NCI-H510A treated with DMSO at 0.1 percent for 48 hours (cell line): ENCODE measurements at regions not wholly inside any gene's neighbourhood (a gene's known extent, or its start where the extent isn't known, plus 50 kb on each side); places are given as distances from the start of the nearest gene placed in this dataset.

Experiments
- DNase-seq: peaks from one replicate; lab custom pipeline; 2025; lab: John Stamatoyannopoulos, UW

- no peak for DNase-seq
Measured at GRCh38 chr10:62710182-62710581, 94.3 kb upstream of the ADO start.

- no peak for DNase-seq
Measured at GRCh38 chr10:62715383-62715782, 89.1 kb upstream of the ADO start.

GRCh38 chr10:62718585-62718984 is 85.9 kb upstream of the ADO start:
- no peak for DNase-seq

DNA sequence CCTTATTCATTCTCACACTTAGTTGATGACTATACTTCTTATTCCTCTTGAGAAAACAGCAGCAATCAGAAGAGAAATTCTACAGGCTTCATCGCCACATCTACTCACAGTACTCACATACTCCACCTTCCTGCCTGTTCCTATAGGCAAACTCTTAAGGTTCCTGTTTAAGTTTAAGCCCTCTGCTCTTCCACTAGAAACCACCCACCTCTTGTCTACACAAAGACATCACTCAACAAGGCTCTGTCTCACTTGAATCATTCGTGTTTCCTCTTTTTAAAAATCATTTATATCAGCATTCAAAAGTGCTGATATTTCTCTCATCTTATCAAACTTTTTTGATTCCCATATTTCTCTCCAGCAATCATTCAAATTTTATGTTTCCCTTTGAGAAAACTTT is 85.5 kb upstream of the ADO start:
- DNase-seq: no peak

DNA sequence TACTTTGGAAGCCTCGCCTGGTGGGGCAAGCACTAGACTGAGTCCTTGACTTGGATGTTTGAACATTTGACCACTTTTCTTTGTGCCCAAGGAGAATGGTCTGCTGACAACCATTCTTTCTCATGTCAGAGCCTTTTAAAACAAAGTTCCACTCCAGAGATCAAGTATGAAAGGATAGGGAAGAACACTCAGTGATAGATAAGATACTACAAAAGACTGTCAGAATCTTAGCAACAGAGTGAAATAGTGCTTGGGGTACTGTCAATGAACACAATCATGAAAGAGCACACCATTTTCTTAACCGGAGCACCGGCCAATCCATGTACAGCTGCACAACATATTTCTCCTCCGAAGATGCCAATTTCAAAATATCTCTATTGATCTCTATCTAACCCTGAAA is 82.8 kb upstream of the ADO start:
- DNase-seq: no peak

DNA sequence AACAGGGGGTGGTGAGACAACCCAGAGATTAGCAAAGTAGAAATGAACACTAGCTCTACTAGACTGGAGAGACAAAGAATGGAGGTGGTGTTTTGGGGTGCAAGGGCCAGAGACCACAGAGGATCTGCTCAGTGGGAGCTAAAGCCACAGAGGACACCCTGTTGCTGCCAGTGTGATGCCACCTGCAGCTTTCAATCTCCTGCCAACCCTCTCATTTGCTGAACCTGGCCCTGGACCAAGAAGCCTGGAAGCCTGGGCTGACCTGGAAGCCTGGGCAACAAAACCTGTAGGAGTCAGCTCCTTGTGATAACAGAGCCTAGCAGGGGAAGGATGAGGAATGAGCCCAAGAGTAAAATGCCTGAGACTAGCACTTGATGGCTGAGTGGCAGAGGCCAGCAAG is 81.1 kb upstream of the ADO start:
- no peak for DNase-seq

GRCh38 chr10:62724465-62724864 is 80.1 kb upstream of the ADO start:
- DNase-seq: no peak

DNA sequence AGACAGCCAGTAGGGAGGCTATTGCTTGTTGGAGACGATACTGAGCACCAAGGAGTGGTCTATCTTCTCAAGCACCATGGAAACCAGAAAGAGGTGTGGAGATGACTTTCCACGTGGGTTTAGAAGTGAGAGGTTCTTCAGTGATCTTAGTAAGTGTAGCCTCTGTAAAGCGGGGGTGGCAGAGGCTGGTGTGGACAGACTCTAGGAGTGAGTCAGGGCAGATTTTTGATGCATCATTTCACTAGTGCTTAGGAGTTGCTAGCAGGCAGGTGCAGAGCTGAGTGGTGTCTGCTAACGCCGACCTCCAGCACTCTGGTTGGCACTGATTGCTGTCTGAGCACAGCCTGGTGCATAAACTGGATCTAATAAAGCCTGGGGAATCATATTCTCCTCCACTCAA is 78.4 kb upstream of the ADO start:
- DNase-seq: no peak

- no peak for DNase-seq
Measured at GRCh38 chr10:62726638-62727037, 77.9 kb upstream of the ADO start.

GRCh38 chr10:62727934-62728333 is 76.6 kb upstream of the ADO start:
- DNase-seq: no peak

DNA sequence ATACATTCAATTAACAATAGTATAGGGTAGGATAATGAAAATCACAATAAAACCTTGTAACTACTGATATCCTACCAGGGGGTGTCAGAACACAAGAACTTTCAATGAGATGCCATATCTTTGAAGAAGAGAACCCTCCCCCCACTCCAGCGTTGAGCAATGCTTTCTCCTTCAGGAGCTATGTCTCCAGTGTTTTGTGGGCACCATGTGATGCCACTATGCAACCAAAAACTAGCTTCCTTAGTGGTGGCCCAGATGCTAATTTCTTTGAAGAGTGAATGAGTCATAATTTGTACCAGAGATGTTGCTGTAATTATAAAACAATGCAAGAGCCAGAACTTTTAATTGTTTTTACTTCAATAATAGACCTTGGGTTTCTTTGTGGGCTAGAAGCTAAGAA is 76.0 kb upstream of the ADO start:
- no peak for DNase-seq

- no peak for DNase-seq
Measured at GRCh38 chr10:62732841-62733653, 71.5 kb upstream of the ADO start.

DNA sequence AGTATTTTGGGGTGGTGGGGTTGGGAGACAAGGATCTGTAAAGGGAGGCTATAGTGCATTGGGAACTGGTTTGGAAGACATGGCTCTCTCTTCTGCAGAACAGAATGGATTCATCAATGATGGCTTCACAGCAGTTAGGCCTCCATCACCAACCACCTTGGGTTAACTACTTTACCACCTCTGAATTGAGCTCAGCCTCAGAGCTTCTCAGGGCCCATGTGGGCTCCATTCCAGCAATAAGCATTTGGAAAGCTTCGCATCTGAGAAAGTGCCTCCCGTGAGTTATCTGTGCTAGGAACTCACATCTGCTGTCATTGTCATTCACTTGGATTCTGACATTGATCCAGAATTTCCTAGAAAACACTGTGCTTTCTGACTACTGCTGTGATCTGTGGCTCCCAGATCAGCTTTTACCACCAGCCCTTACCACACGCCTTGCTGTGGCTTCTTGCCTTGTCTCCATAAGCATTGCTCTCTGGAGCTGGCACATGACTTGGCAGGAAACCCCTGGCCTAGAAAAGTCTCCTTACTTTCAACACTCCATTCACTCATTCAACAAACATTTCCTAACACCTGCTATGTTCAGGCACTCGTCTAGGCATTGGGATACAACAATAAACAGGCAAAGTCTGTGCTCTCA is 70.7 kb upstream of the ADO start:
- DNase-seq: no peak

DNA sequence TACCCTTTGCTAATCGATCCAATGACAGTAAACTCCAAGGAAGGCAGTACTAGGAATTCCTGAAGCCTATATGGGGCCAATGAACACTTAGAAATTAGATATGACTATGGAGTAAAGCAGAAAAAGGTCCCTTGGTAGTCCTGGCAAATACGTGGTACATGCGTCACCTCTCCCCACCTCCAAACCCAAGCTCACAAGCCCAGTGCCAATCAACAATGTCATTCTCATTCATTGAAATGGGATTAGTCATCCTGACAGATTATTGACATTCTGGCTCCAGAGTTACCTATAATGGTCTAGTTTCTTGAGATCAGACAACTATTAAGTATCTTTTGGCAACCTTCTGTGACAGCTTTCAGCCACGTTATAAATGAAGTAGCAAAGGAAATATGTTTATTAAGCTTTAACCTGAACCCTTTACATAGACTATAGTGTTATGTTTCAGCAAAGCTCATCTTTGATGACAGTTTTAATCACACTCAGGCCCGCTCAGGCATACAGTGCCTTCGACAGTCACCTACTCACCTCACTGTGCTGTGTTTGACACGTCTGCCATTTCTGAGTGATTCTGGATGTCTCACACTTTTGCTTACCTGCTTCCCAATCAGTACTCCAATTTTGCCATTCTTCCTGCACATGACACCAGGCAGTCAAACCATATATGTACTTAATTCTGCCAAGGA is 69.6 kb upstream of the ADO start:
- no peak for DNase-seq

- DNase-seq: no peak
Measured at GRCh38 chr10:62735464-62736167, 68.9 kb upstream of the ADO start.

DNA sequence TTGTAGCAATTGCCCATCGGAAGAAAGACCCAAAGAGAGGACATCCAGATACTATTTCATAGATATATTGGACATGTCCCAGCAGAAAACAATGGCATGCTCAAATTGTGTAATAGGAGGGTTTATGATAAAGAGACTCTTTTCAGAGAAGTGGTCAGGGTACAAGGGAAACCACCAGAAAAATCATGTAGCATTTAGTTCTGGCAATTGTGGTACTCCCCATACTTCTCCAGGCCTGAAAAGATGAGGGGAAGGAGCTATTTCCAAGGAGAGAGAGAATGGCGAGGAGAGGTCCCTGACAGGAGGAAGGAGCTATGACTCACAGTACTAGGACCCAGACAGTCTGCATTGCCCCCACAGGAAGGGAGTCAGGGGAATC is 68.4 kb upstream of the ADO start:
- DNase-seq: no peak

DNA sequence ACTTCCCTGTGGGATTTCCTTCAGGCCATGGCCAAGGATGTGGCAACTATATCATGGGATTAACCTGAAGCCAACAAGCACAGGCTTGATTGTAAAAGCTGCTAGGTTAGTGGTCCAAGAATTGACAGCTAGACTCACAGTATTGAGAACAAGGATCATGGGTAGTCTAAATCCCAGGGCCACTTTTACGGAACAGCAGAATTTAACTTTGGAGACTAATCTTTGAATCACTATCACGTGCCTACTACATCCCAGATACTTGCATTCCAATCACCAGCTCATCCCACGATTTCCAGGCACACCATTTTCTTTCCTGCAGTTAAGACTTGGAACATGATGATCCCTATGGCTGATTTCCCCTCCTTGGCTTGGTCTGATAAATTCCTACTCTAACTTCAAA is 65.6 kb upstream of the ADO start:
- DNase-seq: no peak

- no peak for DNase-seq
Measured at GRCh38 chr10:62740885-62741745, 63.4 kb upstream of the ADO start.

DNA sequence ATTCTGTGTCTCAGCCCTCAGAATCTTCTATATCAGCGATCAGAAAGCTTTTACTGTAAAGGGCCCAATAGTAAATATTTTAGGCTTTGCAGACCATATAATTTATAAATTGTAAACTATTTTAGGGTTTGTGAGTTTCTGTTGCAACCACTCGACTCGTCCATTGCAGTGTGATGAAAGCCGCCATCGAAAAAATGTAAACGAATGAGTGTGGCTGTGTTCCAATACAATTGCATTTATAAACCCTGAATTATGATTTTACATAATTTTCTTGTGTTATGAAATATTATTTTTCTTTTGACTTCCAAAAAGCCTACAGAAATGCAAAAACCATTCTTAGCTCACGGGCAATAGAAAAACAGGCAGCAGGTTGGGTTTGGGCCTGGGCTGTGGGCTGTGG is 62.5 kb upstream of the ADO start:
- no peak for DNase-seq

GRCh38 chr10:62742536-62743061 is 61.9 kb upstream of the ADO start:
- no peak for DNase-seq

- no peak for DNase-seq
Measured at GRCh38 chr10:62744136-62744535, 60.4 kb upstream of the ADO start.

DNA sequence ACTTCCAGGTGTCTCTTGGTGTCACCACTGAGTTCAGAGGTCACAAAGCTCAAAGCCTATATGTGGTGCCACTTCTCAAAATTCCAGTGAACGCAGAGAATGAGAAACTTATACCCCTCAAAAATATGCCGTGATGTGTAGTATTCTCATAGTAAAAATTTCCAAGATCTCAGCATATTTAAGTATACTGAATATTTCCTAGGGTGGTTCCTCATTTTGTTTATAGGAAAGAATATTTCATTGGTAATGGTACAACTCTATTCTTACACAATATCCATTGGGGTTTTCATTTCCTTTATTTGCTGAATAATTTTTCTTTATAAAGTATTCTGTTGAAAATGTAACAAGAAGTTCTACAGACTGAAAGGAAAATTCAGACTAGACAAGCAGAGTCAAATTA is 58.9 kb upstream of the ADO start:
- no peak for DNase-seq
